ENCODE measurements at regions not wholly inside any gene's neighbourhood (a gene's known extent, or its start where the extent isn't known, plus 50 kb on each side); places are given as distances from the start of the nearest gene placed in this dataset.

DNA sequence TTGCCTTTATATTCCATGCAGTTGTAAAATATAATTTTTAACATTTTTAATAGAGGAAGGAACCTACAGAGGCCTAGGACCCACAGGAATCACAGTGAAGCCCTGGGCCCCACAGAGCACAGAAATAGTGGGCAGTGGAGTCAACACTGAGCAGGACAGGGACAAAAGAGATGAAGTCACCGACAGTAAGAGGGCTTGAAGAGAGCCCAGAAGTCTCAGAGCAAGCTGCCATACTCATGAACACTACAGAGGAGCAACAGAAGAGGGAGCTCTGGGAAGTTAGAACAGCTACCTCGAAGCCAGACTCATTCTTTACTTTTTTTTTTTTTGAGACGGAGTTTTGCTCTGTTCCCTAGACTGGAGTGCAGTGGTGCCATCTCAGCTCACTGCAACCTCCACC, 149.3 kb upstream of the TENM3 start:
- no peaks in the 10 kb centered on the region for H3K79me2 ChIP-seq (ENCODE audit: insufficient read depth, low read length)
- BruUV-seq (replicated peaks), result no TSS peak
- H3K36me3 ChIP-seq (ENCODE audit: control insufficient read depth in 1 of 2, insufficient read depth in 2 of 2, low read length in 2 of 2), result no peaks in the 10 kb centered on the region
- H3K4me2 ChIP-seq (ENCODE audit: low read length), result no peak overlapping the region
- no peak overlapping the region for H3K27ac ChIP-seq (ENCODE audit: low read depth, low read length)
- H3K4me3 ChIP-seq (replicated peaks in 1 of 2; ENCODE audit: low read depth in 1 of 2, low read length in 2 of 2), result no peak overlapping the region
- intact Hi-C loops (cut with micrococcal nuclease), result no loop called here
- no peaks in the 10 kb centered on the region for H4K20me1 ChIP-seq (ENCODE audit: insufficient read depth)
- ChIA-PET CTCF (no interaction called here), POLR2A (no interaction called here), RAD21 (ENCODE audit: low non-redundant PET in 1 of 2, low total read pairs in 2 of 2, uncharacterized antibody in 2 of 2, unreplicated experiment in 2 of 2) (no interaction called here)
- H3K9me2 ChIP-seq (ENCODE audit: insufficient read depth), result no peaks in the 10 kb centered on the region
- DNase-seq (ENCODE audit: low read depth, low spot score) (no peak), ATAC-seq (no peak)
- H3K4me1 ChIP-seq (ENCODE audit: control insufficient read depth in 1 of 2, insufficient read depth in 2 of 2, low read length in 2 of 2), result no peaks in the 10 kb centered on the region
- no peak overlapping the region for H2AFZ ChIP-seq (ENCODE audit: low read depth, low read length, poor library complexity, severe bottlenecking)
- no peaks in the 10 kb centered on the region for H3K9me3 ChIP-seq (ENCODE audit: control insufficient read depth in 1 of 2, insufficient read depth in 1 of 2, low read depth in 1 of 2, low read length in 2 of 2)
- no peaks in the 10 kb centered on the region; the same call in 1 of the 2 replicates for H3K27me3 ChIP-seq (ENCODE audit: insufficient read depth, low read length)
- no peak overlapping the region for H3K9ac ChIP-seq (ENCODE audit: low read length)
- TF ChIP-seq ZFX (IDR thresholded peaks at IDR 0.05), result no peak
- TF ChIP-seq CEBPB (IDR thresholded peaks at IDR 0.05; ENCODE audit: low read depth), result no peak
- TF ChIP-seq, protein P1, sequence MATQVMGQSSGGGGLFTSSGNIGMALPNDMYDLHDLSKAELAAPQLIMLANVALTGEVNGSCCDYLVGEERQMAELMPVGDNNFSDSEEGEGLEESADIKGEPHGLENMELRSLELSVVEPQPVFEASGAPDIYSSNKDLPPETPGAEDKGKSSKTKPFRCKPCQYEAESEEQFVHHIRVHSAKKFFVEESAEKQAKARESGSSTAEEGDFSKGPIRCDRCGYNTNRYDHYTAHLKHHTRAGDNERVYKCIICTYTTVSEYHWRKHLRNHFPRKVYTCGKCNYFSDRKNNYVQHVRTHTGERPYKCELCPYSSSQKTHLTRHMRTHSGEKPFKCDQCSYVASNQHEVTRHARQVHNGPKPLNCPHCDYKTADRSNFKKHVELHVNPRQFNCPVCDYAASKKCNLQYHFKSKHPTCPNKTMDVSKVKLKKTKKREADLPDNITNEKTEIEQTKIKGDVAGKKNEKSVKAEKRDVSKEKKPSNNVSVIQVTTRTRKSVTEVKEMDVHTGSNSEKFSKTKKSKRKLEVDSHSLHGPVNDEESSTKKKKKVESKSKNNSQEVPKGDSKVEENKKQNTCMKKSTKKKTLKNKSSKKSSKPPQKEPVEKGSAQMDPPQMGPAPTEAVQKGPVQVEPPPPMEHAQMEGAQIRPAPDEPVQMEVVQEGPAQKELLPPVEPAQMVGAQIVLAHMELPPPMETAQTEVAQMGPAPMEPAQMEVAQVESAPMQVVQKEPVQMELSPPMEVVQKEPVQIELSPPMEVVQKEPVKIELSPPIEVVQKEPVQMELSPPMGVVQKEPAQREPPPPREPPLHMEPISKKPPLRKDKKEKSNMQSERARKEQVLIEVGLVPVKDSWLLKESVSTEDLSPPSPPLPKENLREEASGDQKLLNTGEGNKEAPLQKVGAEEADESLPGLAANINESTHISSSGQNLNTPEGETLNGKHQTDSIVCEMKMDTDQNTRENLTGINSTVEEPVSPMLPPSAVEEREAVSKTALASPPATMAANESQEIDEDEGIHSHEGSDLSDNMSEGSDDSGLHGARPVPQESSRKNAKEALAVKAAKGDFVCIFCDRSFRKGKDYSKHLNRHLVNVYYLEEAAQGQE (IDR thresholded peaks at IDR 0.05; ENCODE audit: low read depth), result no peak
- TF ChIP-seq, protein P2, sequence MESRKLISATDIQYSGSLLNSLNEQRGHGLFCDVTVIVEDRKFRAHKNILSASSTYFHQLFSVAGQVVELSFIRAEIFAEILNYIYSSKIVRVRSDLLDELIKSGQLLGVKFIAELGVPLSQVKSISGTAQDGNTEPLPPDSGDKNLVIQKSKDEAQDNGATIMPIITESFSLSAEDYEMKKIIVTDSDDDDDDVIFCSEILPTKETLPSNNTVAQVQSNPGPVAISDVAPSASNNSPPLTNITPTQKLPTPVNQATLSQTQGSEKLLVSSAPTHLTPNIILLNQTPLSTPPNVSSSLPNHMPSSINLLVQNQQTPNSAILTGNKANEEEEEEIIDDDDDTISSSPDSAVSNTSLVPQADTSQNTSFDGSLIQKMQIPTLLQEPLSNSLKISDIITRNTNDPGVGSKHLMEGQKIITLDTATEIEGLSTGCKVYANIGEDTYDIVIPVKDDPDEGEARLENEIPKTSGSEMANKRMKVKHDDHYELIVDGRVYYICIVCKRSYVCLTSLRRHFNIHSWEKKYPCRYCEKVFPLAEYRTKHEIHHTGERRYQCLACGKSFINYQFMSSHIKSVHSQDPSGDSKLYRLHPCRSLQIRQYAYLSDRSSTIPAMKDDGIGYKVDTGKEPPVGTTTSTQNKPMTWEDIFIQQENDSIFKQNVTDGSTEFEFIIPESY (IDR thresholded peaks at IDR 0.05; ENCODE audit: extremely low read depth, insufficient replicate concordance, low read length), result no peak
- no peak for TF ChIP-seq POLR2A (IDR thresholded peaks at IDR 0.05; ENCODE audit: borderline replicate concordance, extremely low read depth, insufficient read depth, insufficient read length)
- TF ChIP-seq EZH2phosphoT487 (IDR thresholded peaks at IDR 0.05; ENCODE audit: borderline replicate concordance), result no peak
- TF ChIP-seq TCF7L2 (IDR thresholded peaks at IDR 0.05; ENCODE audit: borderline replicate concordance, extremely low read depth, insufficient read depth, insufficient read length), result no peak
- no peak for TF ChIP-seq YY1 (IDR thresholded peaks at IDR 0.05; ENCODE audit: extremely low read depth, insufficient replicate concordance, low read depth, low read length)
- no peak for TF ChIP-seq JUND (IDR thresholded peaks at IDR 0.05)
- no peak for TF ChIP-seq CBX3 (IDR thresholded peaks at IDR 0.05; ENCODE audit: low read depth)
- no peak for TF ChIP-seq ZNF274 (IDR thresholded peaks at IDR 0.05; ENCODE audit: low read depth, low read length)

Data from HCT116 (cell line).